ENCODE measurements at regions not wholly inside any gene's neighbourhood (a gene's known extent, or its start where the extent isn't known, plus 50 kb on each side); places are given as distances from the start of the nearest gene placed in this dataset.

GRCh38 chr10:130743751-130744271, 567.7 kb downstream of the TCERG1L start:
- DNase-seq (ENCODE audit: low spot score), result no peak

- no peak for DNase-seq (ENCODE audit: low spot score)
Observed at GRCh38 chr10:130744631-130745030, 566.9 kb downstream of the TCERG1L start.

GRCh38 chr10:130745251-130745650, 566.3 kb downstream of the TCERG1L start:
- no peak for DNase-seq (ENCODE audit: low spot score)

- DNase-seq (ENCODE audit: low spot score), result no peak
Observed at GRCh38 chr10:130745821-130746220, 565.7 kb downstream of the TCERG1L start.

- no peak for DNase-seq (ENCODE audit: low spot score)
Observed at GRCh38 chr10:130746311-130746710, 565.2 kb downstream of the TCERG1L start.

- no peak for DNase-seq (ENCODE audit: low spot score)
Observed at GRCh38 chr10:130747356-130747755, 564.2 kb downstream of the TCERG1L start.

GRCh38 chr10:130747946-130748345, 563.6 kb downstream of the TCERG1L start:
- DNase-seq (ENCODE audit: low spot score), result no peak

- no peak for DNase-seq (ENCODE audit: low spot score)
Observed at GRCh38 chr10:130748409-130749057, 563.0 kb downstream of the TCERG1L start.

GRCh38 chr10:130749911-130750310, 561.6 kb downstream of the TCERG1L start:
- DNase-seq (ENCODE audit: low spot score), result no peak

- no peak for DNase-seq (ENCODE audit: low spot score)
Observed at GRCh38 chr10:130750441-130750840, 561.1 kb downstream of the TCERG1L start.

- no peak for DNase-seq (ENCODE audit: low spot score)
Observed at GRCh38 chr10:130751106-130751840, 560.2 kb downstream of the TCERG1L start.

GRCh38 chr10:130751851-130752250, 559.7 kb downstream of the TCERG1L start:
- peak; percentile 32 for DNase-seq (ENCODE audit: low spot score)

- DNase-seq (ENCODE audit: low spot score), result no peak
Observed at GRCh38 chr10:130756651-130757050, 554.9 kb downstream of the TCERG1L start.

GRCh38 chr10:130757271-130757670, 554.2 kb downstream of the TCERG1L start:
- peak; percentile 12 for DNase-seq (ENCODE audit: low spot score)

- DNase-seq (ENCODE audit: low spot score), result no peak
Observed at GRCh38 chr10:130757821-130758489, 553.6 kb downstream of the TCERG1L start.

GRCh38 chr10:130758529-130758928, 553.0 kb downstream of the TCERG1L start:
- no peak for DNase-seq (ENCODE audit: low spot score)

GRCh38 chr10:130761032-130761575, 550.4 kb downstream of the TCERG1L start:
- no peak for DNase-seq (ENCODE audit: low spot score)

GRCh38 chr10:130761788-130762301, 549.7 kb downstream of the TCERG1L start:
- DNase-seq (ENCODE audit: low spot score), result no peak

- no peak for DNase-seq (ENCODE audit: low spot score)
Observed at GRCh38 chr10:130762491-130762890, 549.0 kb downstream of the TCERG1L start.

- no peak for DNase-seq (ENCODE audit: low spot score)
Observed at GRCh38 chr10:130763071-130763470, 548.5 kb downstream of the TCERG1L start.

- no peak for DNase-seq (ENCODE audit: low spot score)
Observed at GRCh38 chr10:130763491-130763890, 548.0 kb downstream of the TCERG1L start.

- DNase-seq (ENCODE audit: low spot score), result no peak
Observed at GRCh38 chr10:130764651-130765050, 546.9 kb downstream of the TCERG1L start.

All from umbilical cord (tissue), 1 donor.